Ascending aorta (tissue), 2 donors: ENCODE measurements at regions not wholly inside any gene's neighbourhood (a gene's known extent, or its start where the extent isn't known, plus 50 kb on each side); places are given as distances from the start of the nearest gene placed in this dataset.
"Not testable (repeated sequence)": the region's sequence is repeated elsewhere in the genome, so short reads cannot be mapped to it uniquely, and the experiment has no call there.

Experiments
- DNase-seq, 2 donors: peaks; one replicate each; pipeline ENCODE4 v3.0.0-alpha.2; 2019; ENCODE audit warnings: low spot score in 2 of 2
- H3K27ac ChIP-seq, 2 donors: fragments of 200-600 bp; sonication (generic); one replicate each; pipeline ENCODE4 v1.5.1; 2016 to 2017; ENCODE audit warnings: mild to moderate bottlenecking in 1 of 2
- H3K27me3 ChIP-seq: fragments of 200-600 bp; sonication (generic); one replicate; pipeline ENCODE4 v1.5.1; 2017
- H3K36me3 ChIP-seq, 2 donors: fragments of 200-600 bp; sonication (generic); one replicate each; pipeline ENCODE4 v1.5.1; 2016
- H3K4me1 ChIP-seq, 2 donors: fragments of 200-600 bp; sonication (generic); one replicate each; pipeline ENCODE4 v1.5.1; 2016 to 2017; ENCODE audit warnings: mild to moderate bottlenecking in 1 of 2
- H3K4me3 ChIP-seq, 2 donors: fragments of 200-600 bp; sonication (generic); one replicate each; pipeline ENCODE4 v1.5.1; 2016 to 2017; ENCODE audit warnings: mild to moderate bottlenecking in 1 of 2
- H3K9me3 ChIP-seq, 2 donors: fragments of 200-600 bp; sonication (generic); one replicate each; pipeline ENCODE4 v1.5.1; 2016
- CTCF ChIP-seq, 3 experiments: fragments of 200-600 bp in 2 of 3; fragments of 450-650 bp in 1 of 3; sonication (generic) in 2 of 3; IDR thresholded peaks; one replicate each; pipeline ENCODE4 v1.5.1; 2016 to 2019; ENCODE audit warnings: antibody characterized with exemption in 3 of 3, mild to moderate bottlenecking in 1 of 3, moderate library complexity in 1 of 3
- intact Hi-C: fragments of 100-400 bp; cut with DNase I; formaldehyde crosslinking; loops from one replicate; pipeline ENCODE4 v1.15.1; 2023

DNA sequence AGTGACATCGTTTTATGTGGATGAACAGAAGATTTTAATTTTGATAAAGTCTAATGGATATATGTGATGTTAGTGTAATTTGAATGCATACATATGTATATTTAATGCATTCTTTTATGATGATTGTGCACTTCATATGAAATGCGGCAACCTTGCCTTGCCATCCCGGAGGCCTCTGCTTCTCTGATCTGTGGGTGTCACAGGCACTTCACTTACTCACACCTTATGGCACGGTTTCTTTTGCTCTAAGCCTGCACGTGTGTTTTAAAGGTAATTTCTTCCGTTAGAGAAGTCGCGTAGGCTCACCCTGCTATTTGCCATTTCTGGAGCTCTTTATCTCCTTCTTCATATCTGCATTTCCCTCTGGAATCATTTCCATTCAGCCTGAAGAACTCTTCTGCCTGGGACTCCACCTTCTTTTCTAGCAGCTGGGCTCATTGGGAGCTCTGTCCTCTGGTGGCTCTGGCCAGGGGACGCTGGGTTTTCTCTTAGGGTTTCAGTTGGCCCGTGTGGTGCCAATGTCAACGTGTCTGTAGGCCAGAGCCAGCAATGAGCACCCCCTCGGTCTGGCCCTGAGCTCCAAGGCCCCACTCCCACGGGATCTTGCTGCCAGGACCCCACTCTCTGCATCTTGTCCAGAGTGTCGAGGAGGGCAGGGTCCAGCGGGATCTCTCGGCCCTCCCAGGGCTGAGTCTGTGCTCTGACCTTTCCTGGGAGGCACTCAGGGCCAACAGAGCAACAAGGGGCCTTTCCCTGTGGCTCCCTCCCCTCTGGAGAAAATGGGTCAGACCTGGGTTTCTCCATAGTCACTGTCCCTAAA, 97.3 kb downstream of the RTP5 start:
- H3K4me1 ChIP-seq, result no peaks in the 10 kb centered on the region
- no peak overlapping the region for H3K27ac ChIP-seq

DNA sequence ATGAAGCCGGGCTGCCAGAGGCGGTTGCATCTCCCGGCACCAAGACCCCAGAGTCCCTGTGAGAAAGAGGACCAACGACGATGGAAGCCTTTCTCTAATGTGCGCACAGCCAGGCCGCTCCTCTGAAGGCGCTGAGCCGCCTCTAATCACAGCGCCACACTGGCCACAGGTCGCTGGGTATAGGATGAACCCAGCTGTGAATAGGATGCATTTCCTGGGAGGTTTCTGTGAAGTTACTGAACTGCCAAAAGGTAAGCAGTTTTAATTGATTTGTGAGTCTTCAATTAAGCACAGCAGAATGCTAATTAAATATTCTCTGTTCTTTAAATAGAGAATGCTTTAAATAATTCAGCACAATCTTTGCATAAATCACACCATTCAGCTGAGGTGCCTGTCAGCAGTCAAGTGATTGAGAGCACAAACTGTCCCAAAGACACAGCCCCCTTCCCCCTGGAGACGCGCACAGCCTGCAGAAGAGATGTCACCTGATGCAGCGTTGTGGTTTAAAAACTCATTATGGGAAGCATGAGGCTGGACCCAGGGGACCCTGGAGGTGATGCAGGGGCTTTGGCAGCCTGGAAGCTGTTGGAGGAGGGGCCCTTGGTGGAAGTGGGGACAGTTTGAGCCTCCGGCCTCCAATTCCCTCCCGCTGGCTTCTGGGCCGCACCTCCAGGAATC, 98.1 kb downstream of the RTP5 start:
- Histone ChIP-seq H3K9me3 (no peaks in the 10 kb centered on the region), H3K4me3 (no peak overlapping the region), H3K27ac (no peak overlapping the region), H3K36me3 (no peaks in the 10 kb centered on the region), H3K27me3 (no peaks in the 10 kb centered on the region), H3K4me1 (no peaks in the 10 kb centered on the region)
- DNase-seq, result no peak
- no peak for TF ChIP-seq CTCF (IDR thresholded peaks at IDR 0.05)
- intact Hi-C loops, result no loop called here

More for the DNA sequence above, 97.3 kb downstream of the RTP5 start:
- Histone ChIP-seq H3K36me3 (no peaks in the 10 kb centered on the region), H3K27me3 (no peaks in the 10 kb centered on the region), H3K4me3 (no peak overlapping the region), H3K9me3 (no peaks in the 10 kb centered on the region)
- DNase-seq, result no peak
- intact Hi-C loops, result no loop called here
- no peak for TF ChIP-seq CTCF (IDR thresholded peaks at IDR 0.05)

- intact Hi-C loops, result no loop called here
- Histone ChIP-seq H3K4me3 (no peak overlapping the region), H3K27me3 (no peaks in the 10 kb centered on the region), H3K4me1 (no peaks in the 10 kb centered on the region), H3K9me3 (no peaks in the 10 kb centered on the region), H3K27ac (no peak overlapping the region), H3K36me3 (no peaks in the 10 kb centered on the region)
- no peak for DNase-seq
- TF ChIP-seq CTCF (IDR thresholded peaks at IDR 0.05), result no peak
These were observed 98.9 kb downstream of the RTP5 start for GRCh38 chr2:241968417-241968816.

- DNase-seq, result not testable (repeated sequence)
These were observed 99.7 kb downstream of the RTP5 start for GRCh38 chr2:241969182-241969581.

GRCh38 chr2:241970716-241971115, 101.2 kb downstream of the RTP5 start:
- H3K4me1 ChIP-seq, result no peaks in the 10 kb centered on the region
- no peak overlapping the region for H3K4me3 ChIP-seq
- no peaks in the 10 kb centered on the region for H3K9me3 ChIP-seq
- no peak for TF ChIP-seq CTCF (IDR thresholded peaks at IDR 0.05)
- no peak overlapping the region for H3K27ac ChIP-seq
- H3K27me3 ChIP-seq, result no peaks in the 10 kb centered on the region
- intact Hi-C loops, result no loop called here
- no peak for DNase-seq
- H3K36me3 ChIP-seq, result no peaks in the 10 kb centered on the region

More at GRCh38 chr2:241969182-241969581, 99.7 kb downstream of the RTP5 start:
- H3K4me3 ChIP-seq, H3K27ac ChIP-seq, H3K9me3 ChIP-seq, H3K27me3 ChIP-seq, H3K4me1 ChIP-seq, H3K36me3 ChIP-seq, intact Hi-C loops: not testable (repeated sequence)

DNA sequence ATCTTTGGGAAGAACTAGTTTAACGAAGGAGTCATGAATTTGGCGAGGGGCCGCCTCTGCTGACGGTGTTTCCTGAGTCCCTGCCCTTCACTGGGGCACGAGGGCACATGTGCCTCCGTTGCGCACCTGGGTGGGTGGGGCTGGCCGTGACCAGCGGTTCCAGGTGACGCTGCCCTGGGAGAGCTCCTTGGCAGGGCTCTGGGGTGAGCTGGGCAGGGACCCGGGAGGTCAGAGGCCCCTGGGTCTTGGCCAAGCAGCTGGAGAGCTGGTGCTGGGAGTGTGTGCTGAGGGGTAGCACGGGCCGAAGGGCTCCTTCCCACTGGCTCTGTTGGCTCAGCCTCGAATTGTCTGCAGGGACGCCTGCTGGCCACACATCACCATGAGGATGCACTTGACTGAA, 104.6 kb downstream of the RTP5 start:
- no peak for DNase-seq
- H3K27ac ChIP-seq, result no peak overlapping the region
- H3K27me3 ChIP-seq, result no peaks in the 10 kb centered on the region
- no peaks in the 10 kb centered on the region for H3K4me1 ChIP-seq
- intact Hi-C loops, result no loop called here
- no peaks in the 10 kb centered on the region for H3K9me3 ChIP-seq
- no peaks in the 10 kb centered on the region for H3K36me3 ChIP-seq
- H3K4me3 ChIP-seq, result no peak overlapping the region
- no peak for TF ChIP-seq CTCF (IDR thresholded peaks at IDR 0.05)
